ENCODE measurements at regions not wholly inside any gene's neighbourhood (a gene's known extent, or its start where the extent isn't known, plus 50 kb on each side); places are given as distances from the start of the nearest gene placed in this dataset.
A peak's percentile ranks its signal among the peaks of the same experiment; 100 is the strongest.

DNA sequence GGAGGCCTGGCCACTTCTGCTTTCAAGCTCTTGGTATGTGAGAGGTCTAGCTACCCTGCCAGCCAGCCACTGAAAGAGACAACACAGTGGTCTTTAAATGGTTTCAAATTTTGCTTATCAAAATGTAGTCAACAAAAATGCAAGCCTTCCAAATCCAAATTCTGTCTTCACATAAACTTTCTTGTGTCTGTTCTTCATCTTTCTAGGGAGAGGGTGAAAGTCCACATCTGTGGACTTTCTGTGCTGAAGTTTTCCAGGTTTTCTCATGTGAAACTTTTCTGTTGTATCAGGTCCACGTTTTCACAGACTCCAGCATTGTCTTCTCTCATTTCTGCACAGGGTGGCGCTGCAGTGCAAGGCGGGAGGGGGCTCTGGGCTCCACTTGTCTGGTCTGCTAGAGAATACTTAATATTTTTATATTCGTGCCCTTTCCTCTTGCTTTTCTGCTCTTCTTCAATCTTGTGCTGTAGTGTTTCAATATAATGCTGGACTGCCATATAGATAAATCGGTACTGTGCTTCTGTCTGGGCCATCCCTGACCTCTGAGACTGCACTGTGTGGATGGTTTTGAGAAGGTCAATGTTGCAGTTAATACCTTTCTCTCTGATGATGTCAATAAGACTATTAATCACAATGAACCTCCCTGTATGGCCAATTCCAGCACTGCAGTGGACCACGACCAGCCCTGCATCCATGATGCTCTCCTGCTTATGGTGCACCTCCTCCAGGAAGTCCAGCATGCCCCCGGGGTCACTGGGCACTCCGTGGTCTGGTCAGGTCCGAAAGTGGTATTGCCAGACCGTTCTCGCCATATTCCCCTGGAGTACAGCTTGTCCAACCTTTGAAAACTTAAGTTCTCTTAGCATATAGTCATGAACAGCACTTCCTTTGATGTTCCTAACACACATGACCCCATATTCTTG, 161.6 kb upstream of the TNFAIP3 start (continued):
- TF ChIP-seq LARP7 (IDR thresholded peaks at IDR 0.05) (no peak), TCF7 (IDR thresholded peaks at IDR 0.05; ENCODE audit: borderline replicate concordance) (no peak), FOXM1 (IDR thresholded peaks at IDR 0.05; ENCODE audit: low read depth, low read length) (peak; percentile 41; the same call in 1 of the 2 replicates), SMAD1 (IDR thresholded peaks at IDR 0.05; ENCODE audit: low read depth, partially characterized antibody) (peak; percentile 9), IKZF1 (conservative IDR thresholded peaks at IDR 0.05) (no peak; the same call in 1 of the 2 replicates), GATAD2B (conservative IDR thresholded peaks at IDR 0.05; ENCODE audit: low read depth) (no peak), ATF7 (IDR thresholded peaks at IDR 0.05; ENCODE audit: low read depth) (no peak), SUZ12 (IDR thresholded peaks at IDR 0.05; ENCODE audit: unreplicated experiment) (no peak), BACH1 (IDR thresholded peaks at IDR 0.05; ENCODE audit: borderline replicate concordance) (no peak)
- TF ChIP-seq, protein P1, sequence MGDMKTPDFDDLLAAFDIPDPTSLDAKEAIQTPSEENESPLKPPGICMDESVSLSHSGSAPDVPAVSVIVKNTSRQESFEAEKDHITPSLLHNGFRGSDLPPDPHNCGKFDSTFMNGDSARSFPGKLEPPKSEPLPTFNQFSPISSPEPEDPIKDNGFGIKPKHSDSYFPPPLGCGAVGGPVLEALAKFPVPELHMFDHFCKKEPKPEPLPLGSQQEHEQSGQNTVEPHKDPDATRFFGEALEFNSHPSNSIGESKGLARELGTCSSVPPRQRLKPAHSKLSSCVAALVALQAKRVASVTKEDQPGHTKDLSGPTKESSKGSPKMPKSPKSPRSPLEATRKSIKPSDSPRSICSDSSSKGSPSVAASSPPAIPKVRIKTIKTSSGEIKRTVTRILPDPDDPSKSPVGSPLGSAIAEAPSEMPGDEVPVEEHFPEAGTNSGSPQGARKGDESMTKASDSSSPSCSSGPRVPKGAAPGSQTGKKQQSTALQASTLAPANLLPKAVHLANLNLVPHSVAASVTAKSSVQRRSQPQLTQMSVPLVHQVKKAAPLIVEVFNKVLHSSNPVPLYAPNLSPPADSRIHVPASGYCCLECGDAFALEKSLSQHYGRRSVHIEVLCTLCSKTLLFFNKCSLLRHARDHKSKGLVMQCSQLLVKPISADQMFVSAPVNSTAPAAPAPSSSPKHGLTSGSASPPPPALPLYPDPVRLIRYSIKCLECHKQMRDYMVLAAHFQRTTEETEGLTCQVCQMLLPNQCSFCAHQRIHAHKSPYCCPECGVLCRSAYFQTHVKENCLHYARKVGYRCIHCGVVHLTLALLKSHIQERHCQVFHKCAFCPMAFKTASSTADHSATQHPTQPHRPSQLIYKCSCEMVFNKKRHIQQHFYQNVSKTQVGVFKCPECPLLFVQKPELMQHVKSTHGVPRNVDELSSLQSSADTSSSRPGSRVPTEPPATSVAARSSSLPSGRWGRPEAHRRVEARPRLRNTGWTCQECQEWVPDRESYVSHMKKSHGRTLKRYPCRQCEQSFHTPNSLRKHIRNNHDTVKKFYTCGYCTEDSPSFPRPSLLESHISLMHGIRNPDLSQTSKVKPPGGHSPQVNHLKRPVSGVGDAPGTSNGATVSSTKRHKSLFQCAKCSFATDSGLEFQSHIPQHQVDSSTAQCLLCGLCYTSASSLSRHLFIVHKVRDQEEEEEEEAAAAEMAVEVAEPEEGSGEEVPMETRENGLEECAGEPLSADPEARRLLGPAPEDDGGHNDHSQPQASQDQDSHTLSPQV (IDR thresholded peaks at IDR 0.05), result peak; percentile 66; the same call in 1 of the 2 replicates
- TF ChIP-seq, protein P2, sequence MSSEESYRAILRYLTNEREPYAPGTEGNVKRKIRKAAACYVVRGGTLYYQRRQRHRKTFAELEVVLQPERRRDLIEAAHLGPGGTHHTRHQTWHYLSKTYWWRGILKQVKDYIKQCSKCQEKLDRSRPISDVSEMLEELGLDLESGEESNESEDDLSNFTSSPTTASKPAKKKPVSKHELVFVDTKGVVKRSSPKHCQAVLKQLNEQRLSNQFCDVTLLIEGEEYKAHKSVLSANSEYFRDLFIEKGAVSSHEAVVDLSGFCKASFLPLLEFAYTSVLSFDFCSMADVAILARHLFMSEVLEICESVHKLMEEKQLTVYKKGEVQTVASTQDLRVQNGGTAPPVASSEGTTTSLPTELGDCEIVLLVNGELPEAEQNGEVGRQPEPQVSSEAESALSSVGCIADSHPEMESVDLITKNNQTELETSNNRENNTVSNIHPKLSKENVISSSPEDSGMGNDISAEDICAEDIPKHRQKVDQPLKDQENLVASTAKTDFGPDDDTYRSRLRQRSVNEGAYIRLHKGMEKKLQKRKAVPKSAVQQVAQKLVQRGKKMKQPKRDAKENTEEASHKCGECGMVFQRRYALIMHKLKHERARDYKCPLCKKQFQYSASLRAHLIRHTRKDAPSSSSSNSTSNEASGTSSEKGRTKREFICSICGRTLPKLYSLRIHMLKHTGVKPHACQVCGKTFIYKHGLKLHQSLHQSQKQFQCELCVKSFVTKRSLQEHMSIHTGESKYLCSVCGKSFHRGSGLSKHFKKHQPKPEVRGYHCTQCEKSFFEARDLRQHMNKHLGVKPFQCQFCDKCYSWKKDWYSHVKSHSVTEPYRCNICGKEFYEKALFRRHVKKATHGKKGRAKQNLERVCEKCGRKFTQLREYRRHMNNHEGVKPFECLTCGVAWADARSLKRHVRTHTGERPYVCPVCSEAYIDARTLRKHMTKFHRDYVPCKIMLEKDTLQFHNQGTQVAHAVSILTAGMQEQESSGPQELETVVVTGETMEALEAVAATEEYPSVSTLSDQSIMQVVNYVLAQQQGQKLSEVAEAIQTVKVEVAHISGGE (CRISPR knock-in tag; IDR thresholded peaks at IDR 0.05), result no peak
- TF ChIP-seq, protein P3, sequence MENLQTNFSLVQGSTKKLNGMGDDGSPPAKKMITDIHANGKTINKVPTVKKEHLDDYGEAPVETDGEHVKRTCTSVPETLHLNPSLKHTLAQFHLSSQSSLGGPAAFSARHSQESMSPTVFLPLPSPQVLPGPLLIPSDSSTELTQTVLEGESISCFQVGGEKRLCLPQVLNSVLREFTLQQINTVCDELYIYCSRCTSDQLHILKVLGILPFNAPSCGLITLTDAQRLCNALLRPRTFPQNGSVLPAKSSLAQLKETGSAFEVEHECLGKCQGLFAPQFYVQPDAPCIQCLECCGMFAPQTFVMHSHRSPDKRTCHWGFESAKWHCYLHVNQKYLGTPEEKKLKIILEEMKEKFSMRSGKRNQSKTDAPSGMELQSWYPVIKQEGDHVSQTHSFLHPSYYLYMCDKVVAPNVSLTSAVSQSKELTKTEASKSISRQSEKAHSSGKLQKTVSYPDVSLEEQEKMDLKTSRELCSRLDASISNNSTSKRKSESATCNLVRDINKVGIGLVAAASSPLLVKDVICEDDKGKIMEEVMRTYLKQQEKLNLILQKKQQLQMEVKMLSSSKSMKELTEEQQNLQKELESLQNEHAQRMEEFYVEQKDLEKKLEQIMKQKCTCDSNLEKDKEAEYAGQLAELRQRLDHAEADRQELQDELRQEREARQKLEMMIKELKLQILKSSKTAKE (IDR thresholded peaks at IDR 0.05; ENCODE audit: low read depth, poor library complexity, severe bottlenecking), result peak; percentile 41
- TF ChIP-seq, protein P4, sequence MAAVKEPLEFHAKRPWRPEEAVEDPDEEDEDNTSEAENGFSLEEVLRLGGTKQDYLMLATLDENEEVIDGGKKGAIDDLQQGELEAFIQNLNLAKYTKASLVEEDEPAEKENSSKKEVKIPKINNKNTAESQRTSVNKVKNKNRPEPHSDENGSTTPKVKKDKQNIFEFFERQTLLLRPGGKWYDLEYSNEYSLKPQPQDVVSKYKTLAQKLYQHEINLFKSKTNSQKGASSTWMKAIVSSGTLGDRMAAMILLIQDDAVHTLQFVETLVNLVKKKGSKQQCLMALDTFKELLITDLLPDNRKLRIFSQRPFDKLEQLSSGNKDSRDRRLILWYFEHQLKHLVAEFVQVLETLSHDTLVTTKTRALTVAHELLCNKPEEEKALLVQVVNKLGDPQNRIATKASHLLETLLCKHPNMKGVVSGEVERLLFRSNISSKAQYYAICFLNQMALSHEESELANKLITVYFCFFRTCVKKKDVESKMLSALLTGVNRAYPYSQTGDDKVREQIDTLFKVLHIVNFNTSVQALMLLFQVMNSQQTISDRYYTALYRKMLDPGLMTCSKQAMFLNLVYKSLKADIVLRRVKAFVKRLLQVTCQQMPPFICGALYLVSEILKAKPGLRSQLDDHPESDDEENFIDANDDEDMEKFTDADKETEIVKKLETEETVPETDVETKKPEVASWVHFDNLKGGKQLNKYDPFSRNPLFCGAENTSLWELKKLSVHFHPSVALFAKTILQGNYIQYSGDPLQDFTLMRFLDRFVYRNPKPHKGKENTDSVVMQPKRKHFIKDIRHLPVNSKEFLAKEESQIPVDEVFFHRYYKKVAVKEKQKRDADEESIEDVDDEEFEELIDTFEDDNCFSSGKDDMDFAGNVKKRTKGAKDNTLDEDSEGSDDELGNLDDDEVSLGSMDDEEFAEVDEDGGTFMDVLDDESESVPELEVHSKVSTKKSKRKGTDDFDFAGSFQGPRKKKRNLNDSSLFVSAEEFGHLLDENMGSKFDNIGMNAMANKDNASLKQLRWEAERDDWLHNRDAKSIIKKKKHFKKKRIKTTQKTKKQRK (IDR thresholded peaks at IDR 0.05; ENCODE audit: low read depth, low read length), result no peak
